ENCODE measurements at regions not wholly inside any gene's neighbourhood (a gene's known extent, or its start where the extent isn't known, plus 50 kb on each side); places are given as distances from the start of the nearest gene placed in this dataset.

GRCh38 chr20:11799281-11799684 lies 118.4 kb upstream of the BTBD3 start:
- TF ChIP-seq CTCF (IDR thresholded peaks at IDR 0.05; ENCODE audit: insufficient read depth, low read depth, low read length) (no peak), EZH2 (IDR thresholded peaks at IDR 0.05; ENCODE audit: insufficient read depth, low read length) (no peak)
